GM21381 (cell line): ENCODE measurements at regions not wholly inside any gene's neighbourhood (a gene's known extent, or its start where the extent isn't known, plus 50 kb on each side); places are given as distances from the start of the nearest gene placed in this dataset.

Experiments used
- ATAC-seq: cut with Tn5 transposase; IDR thresholded peaks from one replicate; pipeline ENCODE4 v1.9.1; 2021; ENCODE audit warnings: mild to moderate bottlenecking, moderate library complexity; ENCODE audit not compliant: unreplicated experiment

- ATAC-seq, result no peak
Measured at GRCh38 chr5:82772281-82772680, 304.9 kb downstream of the TMEM167A start.

GRCh38 chr5:82766206-82766605 is 311.0 kb downstream of the TMEM167A start:
- ATAC-seq, result no peak

DNA sequence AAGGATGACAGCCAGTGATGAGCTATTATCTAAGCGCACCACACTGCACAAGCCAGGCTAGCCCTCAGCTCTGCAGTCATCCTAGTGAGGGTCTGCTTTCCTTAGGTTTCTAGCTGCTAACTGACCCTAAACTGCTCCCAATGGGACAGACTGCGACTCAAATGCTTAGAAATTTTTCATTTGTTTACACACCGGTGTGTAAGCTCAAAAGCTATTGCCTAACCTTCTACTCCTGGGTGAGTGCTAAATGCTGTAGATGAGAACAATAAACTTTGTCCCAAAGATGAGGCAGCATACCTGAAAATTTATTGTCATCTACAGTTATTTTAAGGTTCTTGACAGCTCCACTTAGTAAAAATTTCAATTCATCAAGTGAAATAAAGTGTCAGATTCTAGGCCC is 311.4 kb downstream of the TMEM167A start:
- no peak for ATAC-seq

DNA sequence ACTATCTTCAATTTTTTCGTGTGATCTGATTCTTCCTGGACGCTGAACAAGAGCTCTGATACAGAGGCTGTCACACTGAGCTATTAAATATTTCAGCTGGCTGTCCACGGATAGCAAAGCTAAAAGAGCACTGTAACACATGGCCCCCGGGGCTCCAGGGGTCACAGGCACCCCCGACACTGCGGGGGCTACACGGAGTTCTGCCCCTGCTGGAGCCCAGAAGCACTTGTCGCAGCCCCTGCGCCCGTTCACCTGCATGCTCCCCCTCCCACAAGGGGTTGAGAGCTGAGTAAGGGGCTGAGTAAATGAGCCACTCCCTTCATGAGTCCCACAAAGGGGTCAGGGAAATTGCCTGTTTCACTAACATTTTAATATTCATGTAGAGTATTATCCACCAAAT is 316.3 kb downstream of the TMEM167A start:
- no peak for ATAC-seq

DNA sequence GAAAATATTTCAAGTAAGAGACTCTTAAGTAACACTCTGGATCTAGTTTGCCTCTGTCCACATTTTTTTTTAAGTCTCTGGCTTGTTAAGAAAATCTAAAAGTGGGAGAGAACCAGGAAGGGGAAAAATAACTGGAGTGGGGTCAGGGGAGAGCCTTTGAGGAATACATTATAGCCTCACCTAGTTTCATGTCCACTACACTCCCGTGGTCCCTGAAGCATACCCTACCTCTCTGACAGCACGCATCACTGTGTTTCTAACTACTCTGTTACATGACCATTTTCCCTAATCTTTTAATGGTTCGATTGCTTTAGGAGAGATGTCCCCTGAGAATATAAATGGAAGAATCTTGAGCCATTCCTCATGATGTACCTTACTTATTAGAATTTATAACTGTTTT is 318.3 kb downstream of the TMEM167A start:
- ATAC-seq, result no peak

GRCh38 chr5:82754759-82755158 is 322.4 kb downstream of the TMEM167A start:
- peak; percentile 92 for ATAC-seq

- no peak for ATAC-seq
Measured at GRCh38 chr5:82754036-82754746, 323.0 kb downstream of the TMEM167A start.

DNA sequence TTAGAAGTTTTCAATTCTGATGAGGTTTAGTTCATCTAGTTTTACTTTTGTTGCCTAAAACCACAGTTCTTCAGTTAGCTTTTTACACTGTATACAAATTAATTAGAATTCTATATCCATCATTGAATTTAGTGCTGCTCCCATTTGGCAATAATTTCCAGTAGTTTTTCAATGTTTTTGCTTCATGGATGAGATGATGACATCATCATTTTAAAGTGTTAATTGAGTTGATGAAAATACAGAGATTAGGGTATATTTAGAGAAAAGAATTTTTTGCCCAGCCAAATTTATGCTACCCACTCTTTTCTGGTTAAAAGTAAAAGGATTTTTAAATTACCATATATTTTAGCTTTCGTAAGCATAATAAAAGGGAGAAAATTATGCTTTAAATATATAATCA is 323.8 kb downstream of the TMEM167A start:
- no peak for ATAC-seq

DNA sequence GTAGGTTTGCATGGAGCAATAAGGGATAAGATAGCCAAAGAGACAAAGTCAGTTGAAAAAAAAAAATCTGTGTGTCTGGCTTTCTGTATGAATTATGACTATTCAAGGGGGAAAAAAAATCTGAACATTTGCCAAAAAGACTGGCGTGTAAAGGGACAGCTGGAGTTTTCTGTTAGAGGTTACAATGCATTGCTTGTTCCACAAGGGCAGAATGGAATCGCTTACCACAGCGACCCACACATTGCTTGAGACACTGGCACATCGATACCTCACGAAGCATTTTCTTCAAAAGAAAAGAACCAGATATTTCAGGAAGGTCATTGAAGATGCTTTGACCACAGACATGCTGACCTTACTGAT is 327.8 kb downstream of the TMEM167A start:
- ATAC-seq, result no peak

GRCh38 chr5:82748688-82749460 is 328.3 kb downstream of the TMEM167A start:
- no peak for ATAC-seq

GRCh38 chr5:82747986-82748385 is 329.2 kb downstream of the TMEM167A start:
- ATAC-seq, result no peak

DNA sequence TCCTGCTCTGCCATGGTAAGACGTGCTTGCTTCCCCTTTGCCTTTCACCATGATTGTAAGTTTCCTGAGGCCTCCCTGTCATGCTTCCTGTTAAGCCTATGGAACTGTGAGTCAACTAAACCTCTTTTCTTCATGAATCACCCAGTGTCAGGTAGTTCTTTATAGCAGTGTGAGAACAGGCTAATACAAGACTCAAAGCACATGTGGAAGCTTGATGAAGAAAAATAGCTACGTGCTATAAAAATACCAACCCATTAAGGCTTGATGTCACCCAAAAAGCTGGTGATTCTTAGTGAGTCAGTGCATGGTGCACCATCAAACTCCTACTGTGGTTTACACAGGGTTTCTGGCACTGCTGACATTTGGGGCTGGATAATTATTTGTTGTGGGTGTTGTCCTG is 332.2 kb downstream of the TMEM167A start:
- ATAC-seq, result no peak

DNA sequence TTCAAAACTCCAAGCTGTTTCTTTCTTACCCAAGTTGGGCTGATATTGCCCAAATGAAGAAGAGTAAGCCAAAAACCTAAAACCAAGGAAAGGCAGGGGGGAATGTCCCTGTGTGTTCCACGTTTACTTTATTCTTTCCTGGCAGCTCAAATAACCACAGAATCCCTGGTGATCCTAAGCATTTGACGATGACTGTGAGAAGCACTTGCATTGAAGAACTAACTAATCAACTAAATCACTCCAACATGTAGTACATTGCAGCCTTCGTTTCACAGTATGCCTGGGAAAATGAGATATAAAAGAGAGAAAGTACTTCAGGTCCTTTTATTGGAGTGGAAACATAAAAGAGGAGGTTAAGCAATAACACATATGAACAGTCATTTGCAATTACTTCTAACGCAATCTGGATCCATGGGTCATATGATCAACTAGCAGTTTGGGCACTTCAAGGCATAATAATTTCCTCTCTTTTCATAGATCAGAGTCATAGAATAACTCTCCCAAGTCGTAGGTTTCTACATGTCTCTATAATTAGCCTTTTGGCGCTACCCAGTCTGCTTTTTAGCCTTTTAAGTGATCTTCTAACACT is 338.4 kb downstream of the TMEM167A start:
- ATAC-seq, result no peak

DNA sequence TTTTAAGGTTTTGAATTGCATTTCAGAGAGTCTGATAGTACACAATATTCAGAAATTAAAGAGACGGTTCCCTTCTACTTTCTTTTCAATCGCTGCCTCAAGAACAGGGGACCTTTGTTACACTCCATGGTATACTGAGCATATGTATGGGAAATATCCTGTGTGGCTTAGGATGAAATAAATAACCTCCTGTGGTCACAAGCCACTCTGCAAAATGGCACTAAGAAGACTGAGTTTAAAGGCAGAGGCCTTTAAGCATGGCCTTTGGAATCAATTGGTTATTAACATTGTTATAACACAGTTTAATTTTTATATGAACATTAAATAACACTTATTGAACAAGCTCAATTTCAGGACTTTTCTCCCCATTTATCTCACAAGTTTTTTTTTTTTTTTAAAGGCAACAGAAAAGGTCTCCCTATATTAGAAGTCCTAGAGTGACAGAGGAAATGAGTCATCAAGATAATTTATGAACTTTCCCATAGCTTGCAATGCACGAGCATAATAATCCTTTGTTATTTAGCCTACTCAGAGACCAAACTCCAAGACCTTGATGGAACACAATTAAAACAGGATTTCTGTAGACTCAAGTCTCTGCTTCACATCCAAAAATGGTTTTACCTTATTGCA is 341.9 kb downstream of the TMEM167A start:
- no peak for ATAC-seq

DNA sequence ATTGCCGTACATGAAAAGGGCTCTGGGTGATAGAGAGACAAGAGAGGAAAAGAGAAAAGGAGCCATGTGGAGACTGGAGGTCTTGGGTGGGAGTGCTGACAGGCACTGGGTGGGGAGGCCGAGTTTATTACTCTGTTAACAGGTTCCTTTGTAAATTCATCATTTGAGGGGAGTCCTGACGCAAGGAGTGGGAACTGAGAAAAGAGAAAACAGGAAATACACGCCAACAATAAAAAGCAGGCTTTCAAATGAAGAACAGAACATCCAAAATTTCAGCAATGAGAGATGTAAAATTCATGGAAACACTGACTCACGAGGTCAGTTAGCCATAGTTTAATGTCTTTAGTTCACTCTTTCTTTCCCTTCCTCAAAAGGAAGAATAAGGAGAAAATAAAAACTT is 342.8 kb downstream of the TMEM167A start:
- ATAC-seq, result no peak

- no peak for ATAC-seq
Measured at GRCh38 chr5:82730913-82731312, 346.3 kb downstream of the TMEM167A start.

- no peak for ATAC-seq
Measured at GRCh38 chr5:82728926-82729702, 348.1 kb downstream of the TMEM167A start.

DNA sequence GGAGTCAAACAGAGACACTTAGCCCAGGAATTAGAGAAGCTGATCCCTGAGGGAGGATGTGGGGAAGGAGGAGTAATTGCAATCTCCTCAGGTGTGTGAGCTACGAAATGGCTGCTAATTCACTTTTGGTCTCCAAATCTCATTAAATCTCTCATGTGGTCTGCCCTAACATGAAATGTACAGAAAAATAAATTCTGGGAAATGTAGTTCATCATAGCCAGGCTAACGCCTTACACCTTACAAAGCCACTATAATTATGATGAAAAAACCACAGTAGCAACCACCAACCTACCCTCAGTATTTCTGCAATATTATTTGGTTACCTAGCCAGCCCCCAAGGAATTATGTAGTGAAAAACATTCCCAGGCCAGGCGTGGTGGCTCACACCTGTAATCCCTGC is 354.0 kb downstream of the TMEM167A start:
- no peak for ATAC-seq

DNA sequence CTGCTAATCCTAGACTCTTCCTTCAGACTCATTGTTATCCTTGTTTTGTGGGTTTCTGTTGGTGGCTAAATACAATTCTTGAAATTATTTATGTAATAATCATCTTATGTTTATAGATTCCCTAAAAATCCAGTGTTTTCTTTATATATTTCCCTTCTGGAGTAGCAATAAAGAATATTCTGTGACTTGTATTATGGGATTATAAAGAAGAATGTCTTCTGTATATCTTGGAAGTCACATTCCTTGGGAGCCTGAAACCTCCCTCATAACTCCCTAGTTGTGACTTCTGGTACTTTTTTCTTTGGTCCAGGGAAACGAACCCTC is 356.1 kb downstream of the TMEM167A start:
- ATAC-seq, result no peak

GRCh38 chr5:82720213-82721086 is 356.7 kb downstream of the TMEM167A start:
- ATAC-seq, result no peak
